Breast epithelium (tissue), 4 donors: ENCODE measurements at regions not wholly inside any gene's neighbourhood (a gene's known extent, or its start where the extent isn't known, plus 50 kb on each side); places are given as distances from the start of the nearest gene placed in this dataset.

Source experiments
- DNase-seq, 2 donors: peaks; one replicate each; pipeline ENCODE4 v3.0.0-alpha.2; 2019; ENCODE audit warnings: low spot score in 2 of 2
- H3K27ac ChIP-seq, 2 donors: fragments of 200-600 bp; sonication (generic) in 1 of 2; one replicate each; pipeline ENCODE4 v1.5.1; 2016 to 2019; ENCODE audit warnings: mild to moderate bottlenecking in 1 of 2
- H3K27me3 ChIP-seq, 2 donors: fragments of 200-600 bp; sonication (generic) in 1 of 2; one replicate each; pipeline versions ENCODE4 v1.5.1 to v1.6.0; 2017 to 2019; ENCODE audit warnings: control low read depth in 1 of 2, mild to moderate bottlenecking in 1 of 2
- H3K36me3 ChIP-seq: fragments of 200-600 bp; one replicate; pipeline ENCODE4 v1.5.1; 2019
- H3K4me1 ChIP-seq, 2 donors: fragments of 200-600 bp; sonication (generic); one replicate each; pipeline ENCODE4 v1.5.1; 2016 to 2019; ENCODE audit warnings: control low read depth in 1 of 2
- H3K4me3 ChIP-seq, 3 donors: fragments of 200-600 bp; sonication (generic); 1 replicate in 2 of 3; 2 replicates in 1 of 3; pipeline ENCODE4 v1.5.1; 2016 to 2019; ENCODE audit warnings: mild to moderate bottlenecking in 3 of 3, moderate library complexity in 2 of 3
- H3K9me3 ChIP-seq, 2 donors: fragments of 200-600 bp; sonication (generic) in 1 of 2; one replicate each; pipeline ENCODE4 v1.5.1; 2016 to 2019; ENCODE audit warnings: control low read depth in 1 of 2
- POLR2A ChIP-seq: fragments of 450-650 bp; IDR thresholded peaks from one replicate; pipeline ENCODE4 v1.6.1; 2016; ENCODE audit warnings: antibody characterized with exemption, mild to moderate bottlenecking, moderate library complexity
- POLR2AphosphoS5 ChIP-seq, 3 donors: sonication (generic); formaldehyde crosslinking; IDR thresholded peaks; one replicate each; pipeline ENCODE4 v1.6.1; 2017; ENCODE audit warnings: antibody characterized with exemption in 3 of 3
- intact Hi-C: fragments of 100-400 bp; cut with DNase I; formaldehyde crosslinking; loops from one replicate; pipeline ENCODE4 v1.15.1; 2023; ENCODE audit warnings: low total_unique reads
- TF ChIP-seq, protein P1 (sequence below), 3 donors: fragments of 450-650 bp; IDR thresholded peaks; one replicate each; pipeline ENCODE4 v1.5.1; 2016 to 2017; ENCODE audit warnings: antibody characterized with exemption in 3 of 3, mild to moderate bottlenecking in 3 of 3, moderate library complexity in 3 of 3

DNA sequence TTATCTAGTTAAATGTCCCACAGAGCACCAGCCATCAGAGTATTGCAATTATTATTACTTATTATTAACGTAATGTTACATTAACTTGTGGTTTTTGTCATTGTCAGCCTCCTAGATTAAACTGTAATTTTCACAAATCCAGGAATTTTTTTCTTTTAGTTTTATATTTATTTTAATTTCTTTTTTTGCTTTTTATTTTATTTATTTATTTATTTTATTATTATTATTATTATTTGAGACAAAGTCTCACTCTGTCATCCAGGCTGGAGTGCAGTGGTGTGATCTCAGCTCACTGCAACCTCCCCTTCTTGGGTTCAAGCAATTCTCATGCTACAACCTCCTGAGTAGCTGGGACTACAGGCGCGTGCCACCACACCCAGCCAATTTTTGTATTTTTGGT is 202.9 kb upstream of the LUZP2 start:
- Histone ChIP-seq H3K4me1 (no peaks in the 10 kb centered on the region), H3K27me3 (no peaks in the 10 kb centered on the region), H3K36me3 (no peaks in the 10 kb centered on the region), H3K27ac (no peak overlapping the region), H3K9me3 (no peaks in the 10 kb centered on the region), H3K4me3 (no peak overlapping the region)
- no peak for DNase-seq
- intact Hi-C loops, result loop anchor here (10.0 kb wide), 1 partner anchor 439 kb away; no protein-coding TSS in a partner anchor
- TF ChIP-seq, protein P1, sequence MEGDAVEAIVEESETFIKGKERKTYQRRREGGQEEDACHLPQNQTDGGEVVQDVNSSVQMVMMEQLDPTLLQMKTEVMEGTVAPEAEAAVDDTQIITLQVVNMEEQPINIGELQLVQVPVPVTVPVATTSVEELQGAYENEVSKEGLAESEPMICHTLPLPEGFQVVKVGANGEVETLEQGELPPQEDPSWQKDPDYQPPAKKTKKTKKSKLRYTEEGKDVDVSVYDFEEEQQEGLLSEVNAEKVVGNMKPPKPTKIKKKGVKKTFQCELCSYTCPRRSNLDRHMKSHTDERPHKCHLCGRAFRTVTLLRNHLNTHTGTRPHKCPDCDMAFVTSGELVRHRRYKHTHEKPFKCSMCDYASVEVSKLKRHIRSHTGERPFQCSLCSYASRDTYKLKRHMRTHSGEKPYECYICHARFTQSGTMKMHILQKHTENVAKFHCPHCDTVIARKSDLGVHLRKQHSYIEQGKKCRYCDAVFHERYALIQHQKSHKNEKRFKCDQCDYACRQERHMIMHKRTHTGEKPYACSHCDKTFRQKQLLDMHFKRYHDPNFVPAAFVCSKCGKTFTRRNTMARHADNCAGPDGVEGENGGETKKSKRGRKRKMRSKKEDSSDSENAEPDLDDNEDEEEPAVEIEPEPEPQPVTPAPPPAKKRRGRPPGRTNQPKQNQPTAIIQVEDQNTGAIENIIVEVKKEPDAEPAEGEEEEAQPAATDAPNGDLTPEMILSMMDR (IDR thresholded peaks at IDR 0.05), result no peak
- no peak for TF ChIP-seq POLR2A
- no peak for TF ChIP-seq POLR2AphosphoS5 (IDR thresholded peaks at IDR 0.05)

GRCh38 chr11:24295360-24295759 is 201.5 kb upstream of the LUZP2 start:
- Histone ChIP-seq H3K36me3 (no peaks in the 10 kb centered on the region), H3K27ac (no peak overlapping the region), H3K4me3 (no peak overlapping the region), H3K9me3 (no peaks in the 10 kb centered on the region), H3K27me3 (no peaks in the 10 kb centered on the region), H3K4me1 (no peaks in the 10 kb centered on the region)
- DNase-seq, result no peak
- TF ChIP-seq POLR2AphosphoS5 (IDR thresholded peaks at IDR 0.05), result no peak
- TF ChIP-seq, protein P1 (IDR thresholded peaks at IDR 0.05), result no peak
- TF ChIP-seq POLR2A, result no peak
- intact Hi-C loops, result loop anchor here (10.0 kb wide), 1 partner anchor 441 kb away; no protein-coding TSS in a partner anchor

DNA sequence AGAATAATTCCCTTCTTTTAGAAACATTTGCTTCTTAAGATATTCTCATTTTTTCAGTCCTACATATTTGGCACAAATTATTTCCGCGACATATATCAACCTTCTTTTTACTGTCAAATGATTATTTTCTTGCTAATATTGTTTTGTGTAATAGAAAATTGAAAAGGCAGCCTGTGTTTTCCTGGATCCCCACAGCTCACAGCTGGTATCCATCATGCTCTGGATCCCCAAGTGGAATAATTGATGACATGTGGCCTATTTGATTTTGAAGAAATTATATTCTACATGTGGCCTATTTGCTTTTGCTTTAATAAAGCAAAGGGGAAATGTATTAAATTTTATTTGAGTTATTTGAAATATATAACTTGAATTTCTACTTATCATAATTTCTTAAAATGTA is 199.4 kb upstream of the LUZP2 start:
- Histone ChIP-seq H3K27me3 (no peaks in the 10 kb centered on the region), H3K27ac (no peak overlapping the region), H3K9me3 (no peaks in the 10 kb centered on the region), H3K4me3 (no peak overlapping the region), H3K4me1 (no peaks in the 10 kb centered on the region), H3K36me3 (no peaks in the 10 kb centered on the region)
- DNase-seq, result no peak
- intact Hi-C loops, result loop anchor here (10.0 kb wide), 1 partner anchor 443 kb away; no protein-coding TSS in a partner anchor
- TF ChIP-seq, protein P1 (IDR thresholded peaks at IDR 0.05), result no peak
- TF ChIP-seq POLR2AphosphoS5 (IDR thresholded peaks at IDR 0.05) (no peak), POLR2A (no peak)

DNA sequence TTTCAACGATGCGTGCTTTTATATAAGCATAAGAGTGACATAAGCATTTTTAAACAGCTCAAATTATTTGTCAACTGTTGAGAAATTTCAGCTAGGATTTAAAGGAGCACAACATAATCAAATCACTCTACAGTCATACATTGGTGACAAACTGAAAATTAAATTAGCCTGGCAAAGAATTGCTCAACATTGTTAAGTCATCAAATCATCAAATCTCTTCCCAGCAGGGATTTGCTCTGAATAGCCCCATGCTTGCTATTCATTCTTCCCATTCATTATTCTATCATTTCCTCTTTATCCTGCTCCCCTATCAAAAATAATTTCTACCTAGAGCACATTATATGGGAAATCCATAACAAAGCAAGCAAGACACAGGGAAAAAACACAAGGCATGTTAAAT is 198.7 kb upstream of the LUZP2 start:
- H3K36me3 ChIP-seq, result no peaks in the 10 kb centered on the region
- H3K27me3 ChIP-seq, result no peaks in the 10 kb centered on the region
- H3K4me3 ChIP-seq, result no peak overlapping the region
- H3K9me3 ChIP-seq, result no peaks in the 10 kb centered on the region
- DNase-seq, result no peak
- TF ChIP-seq, protein P1 (IDR thresholded peaks at IDR 0.05), result no peak
- no peak for TF ChIP-seq POLR2A
- TF ChIP-seq POLR2AphosphoS5 (IDR thresholded peaks at IDR 0.05), result no peak
- intact Hi-C loops, result loop anchor here (10.0 kb wide), 1 partner anchor 443 kb away; no protein-coding TSS in a partner anchor
- no peak overlapping the region for H3K27ac ChIP-seq
- no peaks in the 10 kb centered on the region for H3K4me1 ChIP-seq

GRCh38 chr11:24311974-24312373 is 184.9 kb upstream of the LUZP2 start:
- peaks cover 0 to 7% of the 10 kb centered on the region in 2 donors for H3K9me3 ChIP-seq
- no peak overlapping the region for H3K4me3 ChIP-seq
- no peaks in the 10 kb centered on the region for H3K36me3 ChIP-seq
- intact Hi-C loops, result no loop called here
- H3K4me1 ChIP-seq, result no peaks in the 10 kb centered on the region
- DNase-seq, result no peak
- TF ChIP-seq, protein P1 (IDR thresholded peaks at IDR 0.05), result no peak
- TF ChIP-seq POLR2A (no peak), POLR2AphosphoS5 (IDR thresholded peaks at IDR 0.05) (no peak)
- H3K27ac ChIP-seq, result no peak overlapping the region
- no peaks in the 10 kb centered on the region for H3K27me3 ChIP-seq
